GM18517 (cell line): ENCODE measurements at regions not wholly inside any gene's neighbourhood (a gene's known extent, or its start where the extent isn't known, plus 50 kb on each side); places are given as distances from the start of the nearest gene placed in this dataset.

Experiments
- ATAC-seq: cut with Tn5 transposase; IDR thresholded peaks from one replicate; pipeline ENCODE4 v1.9.1; 2021; ENCODE audit warnings: mild to moderate bottlenecking, moderate library complexity; ENCODE audit not compliant: unreplicated experiment

DNA sequence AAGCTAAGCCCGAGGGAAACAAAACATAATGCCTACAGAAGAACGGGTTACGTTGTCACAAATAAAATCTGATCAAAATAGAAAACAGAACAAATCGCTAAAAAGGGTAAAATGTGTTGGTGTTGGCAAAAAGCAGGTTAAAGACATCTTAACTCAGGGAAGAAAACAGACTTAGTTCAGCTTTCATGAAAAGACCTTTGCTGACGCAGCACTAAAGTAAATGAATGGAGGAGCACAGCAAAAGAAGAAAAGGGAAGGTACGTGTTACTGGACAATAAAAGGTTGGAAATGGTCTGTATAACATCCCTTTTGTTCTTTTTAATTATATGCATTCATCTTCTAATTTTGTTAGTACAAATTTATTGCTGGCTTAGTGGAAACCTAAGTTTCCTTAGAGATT is 117.4 kb upstream of the DSEL start:
- ATAC-seq: no peak

DNA sequence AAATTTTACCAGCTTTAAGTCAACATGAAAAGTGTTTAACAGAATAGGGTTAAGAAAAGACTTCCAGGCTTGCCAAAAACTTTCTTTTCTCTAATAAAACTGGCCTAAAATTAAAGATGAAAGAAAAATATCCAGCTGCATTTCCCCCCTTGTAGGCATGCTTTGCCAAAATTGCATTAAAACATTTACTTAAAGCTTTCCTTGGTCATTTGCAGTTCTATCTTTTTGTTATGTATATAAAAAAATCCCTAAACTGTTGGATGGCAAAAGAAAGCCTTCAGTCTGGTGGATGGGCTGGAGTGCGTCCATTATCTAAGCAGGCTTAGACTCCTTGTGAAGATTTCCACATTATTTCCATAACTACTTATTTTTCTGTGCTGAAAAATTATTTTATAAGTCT is 105.4 kb upstream of the DSEL start:
- no peak for ATAC-seq

DNA sequence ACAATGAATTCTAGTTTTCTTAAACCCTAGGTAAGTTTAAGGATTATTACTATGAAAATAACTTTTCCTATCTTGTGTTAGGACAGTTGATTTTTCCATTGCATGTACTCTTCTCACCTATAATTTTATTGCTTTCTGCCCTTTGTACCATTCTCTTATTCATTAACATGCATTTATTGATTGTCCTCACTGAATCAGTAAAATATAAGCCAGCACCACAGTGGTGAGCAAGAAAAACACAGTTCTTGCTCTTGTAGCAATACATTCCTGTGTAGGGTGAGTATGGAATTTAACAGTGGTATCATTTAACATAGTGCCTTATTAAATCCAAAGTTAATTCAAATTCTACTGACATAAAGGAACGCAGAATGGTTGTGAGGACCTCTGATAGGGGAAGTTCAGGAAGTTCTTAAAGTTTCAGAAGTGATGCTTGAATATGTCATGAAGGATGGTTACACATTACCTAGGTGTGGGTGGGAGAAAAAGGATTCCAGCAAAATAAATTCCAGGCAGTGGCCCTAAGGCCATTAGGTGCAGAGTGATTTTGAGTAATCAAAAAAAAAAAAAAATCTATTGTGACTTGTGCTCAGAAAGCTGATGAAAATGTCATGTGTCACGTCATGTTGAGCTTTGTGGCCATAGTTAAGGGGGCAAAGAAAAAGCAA is 104.7 kb upstream of the DSEL start:
- ATAC-seq: no peak

DNA sequence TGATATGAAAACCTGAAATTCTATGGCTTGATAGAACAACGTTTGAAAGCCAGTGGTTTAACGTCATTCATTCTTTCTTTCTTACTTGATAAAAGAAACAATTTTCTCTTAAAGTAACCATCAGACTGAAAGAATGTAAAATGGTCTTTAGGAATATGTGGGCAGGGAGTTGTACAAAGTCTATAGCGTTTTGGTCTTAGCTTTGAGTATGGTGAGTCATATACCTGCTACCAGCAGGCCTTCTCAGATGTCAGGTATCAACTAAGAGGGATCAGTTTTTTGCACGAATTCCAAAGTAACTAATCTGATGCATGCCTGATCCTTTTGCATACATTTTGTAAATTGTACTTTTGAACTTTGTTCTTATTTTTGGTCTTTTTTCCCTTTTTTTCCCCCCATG is 101.5 kb upstream of the DSEL start:
- no peak for ATAC-seq

DNA sequence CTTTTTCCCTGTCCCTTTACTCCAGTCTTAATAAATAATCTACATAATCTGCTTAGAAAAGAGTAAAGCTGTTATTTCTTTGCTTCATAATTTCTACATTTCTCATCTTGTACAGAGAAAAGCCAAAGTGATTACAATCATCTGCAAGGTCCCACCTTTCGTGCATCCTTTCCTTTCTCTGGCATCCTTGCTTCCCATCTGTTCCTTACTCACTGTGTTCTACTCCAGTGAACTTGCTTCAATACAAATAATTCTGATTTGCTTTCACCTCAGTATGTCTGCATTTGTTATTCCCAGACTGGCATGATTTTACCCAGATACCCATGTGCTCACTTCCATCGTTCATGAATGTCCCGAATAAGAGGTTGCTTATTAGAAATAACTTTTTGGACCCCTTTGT is 99.4 kb upstream of the DSEL start:
- no peak for ATAC-seq

DNA sequence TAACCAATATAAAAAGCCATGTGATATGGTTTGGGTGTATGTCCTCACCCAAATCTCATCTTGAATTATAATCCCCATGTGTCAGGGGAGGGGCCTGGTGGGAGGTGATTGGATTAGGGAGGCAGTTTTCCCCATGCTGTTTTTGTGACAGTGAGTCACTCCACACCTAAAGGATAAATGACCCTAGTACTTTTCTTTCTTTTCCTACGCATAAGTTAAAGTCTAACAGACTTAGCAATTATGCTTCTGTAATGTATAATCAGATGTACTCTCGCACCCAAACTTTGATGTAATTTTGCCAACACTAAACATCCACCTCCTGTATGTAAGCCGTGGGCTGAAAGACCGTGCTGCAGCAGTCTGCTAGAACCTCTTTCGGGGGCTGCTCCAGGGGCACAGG is 97.2 kb upstream of the DSEL start:
- ATAC-seq: no peak

DNA sequence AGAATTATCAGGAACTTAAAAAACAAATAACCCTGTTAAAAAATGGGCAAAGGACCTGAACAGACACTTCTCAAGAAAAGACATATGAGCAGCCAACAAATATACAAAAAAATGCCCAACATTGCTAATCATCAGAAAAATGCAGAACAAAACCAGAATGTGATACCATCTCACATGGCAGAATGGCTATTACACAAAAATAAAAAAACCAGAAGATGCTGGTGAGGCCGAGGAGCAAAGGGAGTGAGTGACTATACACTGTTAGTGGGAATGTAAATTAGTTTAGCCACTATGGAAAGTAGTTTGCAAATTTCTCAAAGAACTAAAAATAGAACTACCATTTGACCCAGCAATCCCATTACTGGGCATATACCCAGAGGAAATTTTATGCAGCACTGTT is 95.8 kb upstream of the DSEL start:
- no peak for ATAC-seq

DNA sequence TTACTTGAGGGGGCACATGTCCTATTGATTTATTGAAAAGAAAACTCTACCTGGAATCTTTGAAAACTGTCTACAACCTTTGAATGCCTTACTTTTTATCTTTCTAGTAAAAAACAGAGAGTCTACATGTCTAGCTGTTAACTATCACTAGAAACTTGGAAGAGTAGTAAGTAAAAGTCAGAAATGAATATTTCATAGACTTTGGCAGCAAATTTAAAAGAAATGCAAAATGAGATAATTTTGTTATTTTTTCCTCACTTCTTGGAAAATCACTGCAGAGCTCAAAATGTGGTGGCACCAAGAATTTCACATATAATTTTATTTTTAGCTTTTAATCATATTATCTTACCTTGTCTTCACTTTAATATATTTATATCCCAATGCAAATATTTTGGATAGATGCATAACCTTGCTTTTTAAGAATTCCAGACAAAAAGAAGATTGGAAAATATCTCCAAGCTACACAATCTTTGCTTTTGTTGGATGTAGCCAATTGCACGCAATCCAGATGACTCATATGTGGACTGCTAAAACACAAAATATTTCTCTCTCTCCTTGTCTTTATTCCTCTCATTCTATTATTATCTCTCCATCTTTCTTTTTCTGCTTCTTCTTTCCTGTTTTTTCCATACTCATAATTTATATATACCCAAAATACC is 92.2 kb upstream of the DSEL start:
- no peak for ATAC-seq

DNA sequence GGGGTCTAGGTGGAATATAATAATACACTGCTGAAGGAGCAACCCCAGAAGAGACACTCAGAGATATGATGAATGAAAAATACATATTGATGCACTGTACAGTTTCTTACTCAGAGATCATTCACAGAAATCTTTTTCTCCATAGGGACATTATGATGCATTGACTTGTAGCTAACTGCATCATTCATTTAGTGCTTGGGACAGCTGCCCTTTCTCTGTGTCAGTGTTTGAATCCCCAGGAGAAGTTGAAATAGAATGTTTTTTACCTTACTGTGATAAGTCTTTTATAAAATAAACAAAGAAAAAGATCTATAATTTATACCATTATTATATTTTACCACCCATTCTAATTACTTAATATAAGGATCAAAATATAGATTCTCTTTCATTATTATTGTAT is 91.7 kb upstream of the DSEL start:
- no peak for ATAC-seq

DNA sequence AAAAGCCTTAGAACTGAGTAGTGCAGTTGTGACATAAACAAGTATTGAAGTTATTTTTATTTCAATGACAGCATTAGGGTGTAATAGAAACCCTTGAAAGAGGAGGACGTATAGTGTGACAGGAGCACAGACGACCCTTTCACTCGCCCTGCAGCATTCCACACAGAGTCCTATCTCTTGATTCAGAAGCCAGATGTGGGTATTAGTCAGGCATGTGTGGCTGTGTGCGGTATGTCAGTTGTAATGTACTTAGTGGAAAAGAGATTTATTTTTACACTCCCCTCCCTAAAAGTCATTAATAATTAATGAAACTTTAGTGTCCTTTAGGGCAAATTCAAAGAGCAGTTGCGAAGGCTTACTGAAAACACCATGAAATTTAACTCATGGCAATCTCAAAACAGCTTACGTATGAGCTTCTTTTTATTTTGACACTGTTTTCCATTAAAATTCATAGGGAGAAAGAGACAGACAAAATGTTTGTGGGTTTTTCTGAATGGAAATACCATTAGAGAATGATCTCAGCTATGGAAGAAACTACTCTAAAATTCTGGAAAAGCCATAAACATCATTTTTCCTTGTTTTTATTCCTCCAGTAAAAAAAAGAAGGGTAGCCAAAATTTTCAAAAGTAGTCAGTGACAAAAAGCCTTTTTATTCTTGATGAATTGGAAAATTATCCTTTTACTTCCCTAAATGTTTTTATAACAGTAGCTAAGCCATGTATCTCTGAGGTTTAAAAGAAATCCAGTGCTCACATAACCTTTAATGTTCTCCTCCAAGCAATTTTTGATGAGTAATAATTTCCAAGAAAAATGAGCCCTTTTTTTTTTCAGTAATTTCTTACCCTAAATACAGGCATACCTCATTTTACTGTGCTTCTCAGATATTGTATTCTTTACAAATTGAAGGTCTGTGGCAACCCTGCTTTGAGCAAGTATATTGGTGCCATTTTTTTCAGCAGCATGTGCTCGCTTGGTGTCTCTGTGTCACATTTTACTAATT is 84.0 kb upstream of the DSEL start:
- no peak for ATAC-seq

DNA sequence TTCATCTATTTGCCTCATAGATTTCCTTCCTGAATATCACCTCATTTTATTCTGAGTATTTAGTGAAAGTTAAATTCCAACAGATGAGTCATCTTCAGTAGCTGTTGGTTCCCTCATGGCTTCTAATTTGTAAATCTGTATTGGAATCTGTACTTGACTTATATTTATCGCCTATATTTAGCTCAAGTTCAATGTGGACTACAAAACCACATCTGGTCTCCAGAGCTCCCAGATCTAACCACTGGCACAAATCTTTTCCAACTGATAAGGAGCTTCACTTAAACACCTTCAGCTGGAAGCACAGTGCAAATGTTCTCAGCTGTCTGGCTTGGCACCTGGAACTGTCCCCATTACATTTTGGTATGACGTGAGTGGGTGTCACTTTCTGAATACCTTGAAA is 82.8 kb upstream of the DSEL start:
- ATAC-seq: no peak

DNA sequence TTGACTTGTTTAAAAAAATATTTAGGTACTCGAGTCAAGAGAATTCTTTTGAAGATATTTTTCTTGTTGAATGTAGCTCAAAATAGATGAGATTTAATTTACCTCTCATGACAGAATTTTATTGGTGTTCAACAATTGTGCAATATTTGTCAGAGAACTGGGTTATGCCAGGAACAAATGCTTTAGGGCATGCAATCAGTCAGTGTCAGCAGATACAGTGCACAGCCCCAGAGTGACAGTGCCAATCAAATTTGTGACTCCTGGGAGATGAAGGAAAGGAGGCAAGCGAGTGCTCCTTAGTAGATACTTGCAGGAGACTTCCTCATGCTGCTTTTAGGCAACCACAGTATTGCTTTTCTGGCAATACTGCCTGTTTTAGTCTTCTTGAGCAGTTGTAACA is 81.2 kb upstream of the DSEL start:
- no peak for ATAC-seq

DNA sequence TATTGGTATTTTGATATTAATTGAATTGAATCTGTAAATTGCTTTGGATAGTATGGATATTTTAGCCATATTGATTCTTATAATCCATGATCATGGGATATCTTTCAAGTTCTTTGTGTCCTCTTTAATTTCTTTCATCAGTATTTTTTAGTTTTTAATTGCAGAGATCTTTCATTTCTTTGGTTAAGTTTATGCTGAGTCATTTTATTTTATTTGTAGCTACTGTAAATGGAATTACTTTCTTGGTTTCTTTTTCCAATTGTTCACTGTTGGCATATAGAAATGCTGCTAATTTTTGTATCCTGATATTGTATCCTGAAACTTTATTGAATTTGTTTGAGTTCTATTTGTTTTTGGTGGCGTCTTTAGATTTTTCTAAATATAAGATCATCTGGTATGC is 79.5 kb upstream of the DSEL start:
- no peak for ATAC-seq

DNA sequence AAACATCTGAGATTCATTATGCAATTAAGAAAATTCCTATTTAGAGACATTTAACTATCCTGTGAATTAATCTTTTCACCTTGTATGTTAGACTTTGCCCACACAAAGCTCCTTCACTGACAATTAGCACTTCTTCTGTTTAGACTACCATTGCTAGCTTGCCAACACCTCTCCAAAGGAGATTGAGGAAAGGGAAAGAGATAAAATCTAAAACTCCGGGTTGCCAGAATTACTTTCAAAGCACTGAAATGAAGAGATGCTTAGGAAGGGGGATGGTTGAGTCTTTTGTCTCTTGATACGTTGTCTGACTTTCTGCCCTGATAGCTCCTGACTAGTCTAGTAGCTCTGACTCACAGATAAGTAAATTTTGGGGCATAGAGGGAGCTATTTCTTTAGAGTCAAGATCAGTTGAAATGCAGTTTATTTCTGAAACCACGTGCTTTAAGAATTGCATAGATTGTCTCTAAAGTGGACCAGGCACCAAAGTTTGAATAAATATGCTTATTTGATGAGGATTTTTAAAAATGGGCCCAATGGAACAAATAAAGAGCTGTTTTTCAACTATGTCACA is 74.1 kb upstream of the DSEL start:
- no peak for ATAC-seq

DNA sequence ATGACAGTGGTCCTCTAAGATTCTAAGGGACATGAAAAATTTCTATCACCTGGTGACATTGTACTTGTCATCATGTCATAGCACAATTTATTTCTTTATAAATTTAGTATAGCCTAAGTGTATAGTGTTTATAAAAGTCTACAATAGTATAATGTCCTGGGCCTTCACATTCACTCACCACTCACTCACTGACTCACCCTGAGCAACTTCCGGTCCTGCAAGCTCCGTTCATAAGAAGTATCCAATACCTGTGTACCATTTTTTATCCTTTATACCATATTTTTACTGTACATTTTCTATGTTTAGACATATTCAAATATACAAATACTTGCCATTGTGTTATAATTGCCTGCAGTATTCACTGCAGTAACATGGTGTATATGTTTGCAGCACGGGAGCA is 72.8 kb upstream of the DSEL start:
- no peak for ATAC-seq

DNA sequence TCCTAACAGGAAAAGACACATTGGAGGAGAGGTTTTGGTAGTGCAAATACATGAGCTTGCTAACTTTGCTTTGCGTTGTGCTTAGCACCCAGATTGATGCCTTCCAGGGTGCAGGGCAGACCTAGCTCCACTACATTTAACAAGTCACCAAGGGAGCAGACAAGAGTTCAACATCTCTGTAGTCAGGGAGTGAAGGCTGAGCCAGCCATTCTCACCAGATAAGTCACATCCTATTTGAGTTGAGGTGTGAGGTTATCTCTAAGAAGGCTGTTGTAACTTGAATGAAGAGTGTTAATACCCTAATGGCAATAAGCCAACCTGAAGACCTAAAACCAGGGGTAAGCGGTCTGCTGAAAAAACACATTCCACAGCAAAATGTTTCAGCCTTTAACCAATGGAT is 69.6 kb upstream of the DSEL start:
- ATAC-seq: no peak

DNA sequence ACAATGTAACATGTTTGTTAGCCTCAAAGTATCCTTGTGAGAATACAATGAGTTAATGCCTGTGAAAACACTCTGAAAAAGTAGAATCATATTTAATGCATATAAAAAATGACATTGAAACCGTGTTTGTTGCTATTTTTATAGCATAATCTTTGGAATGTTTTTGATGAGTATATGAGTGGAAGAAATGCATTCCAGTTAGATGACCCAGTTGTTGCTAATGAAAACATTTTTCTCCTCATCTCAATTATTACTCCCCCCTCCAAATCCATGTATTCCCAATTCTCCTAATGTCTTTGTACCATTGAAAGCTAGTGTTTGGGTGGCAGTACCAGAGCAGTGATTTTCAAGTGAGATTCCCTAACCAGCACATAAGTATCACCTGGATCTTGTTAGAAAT is 67.1 kb upstream of the DSEL start:
- ATAC-seq: no peak

DNA sequence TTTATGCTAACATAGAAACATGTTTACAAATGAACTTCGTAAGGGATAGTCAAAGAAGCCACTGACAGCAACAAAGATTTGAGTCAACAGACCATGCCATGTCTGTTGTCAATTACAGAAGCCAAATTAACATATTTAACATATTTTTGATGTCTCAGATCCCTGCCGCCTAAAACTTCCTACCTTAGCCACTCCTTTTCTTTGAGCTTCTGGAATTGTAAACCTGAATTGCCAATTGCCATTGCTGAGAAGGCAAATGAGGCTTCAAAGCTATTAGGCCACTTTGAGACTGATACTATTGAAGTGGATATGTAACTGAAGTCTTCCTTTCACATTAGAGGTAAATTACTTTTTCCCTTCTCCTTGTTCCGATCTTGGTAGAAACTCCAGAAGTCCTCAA is 66.0 kb upstream of the DSEL start:
- no peak for ATAC-seq

DNA sequence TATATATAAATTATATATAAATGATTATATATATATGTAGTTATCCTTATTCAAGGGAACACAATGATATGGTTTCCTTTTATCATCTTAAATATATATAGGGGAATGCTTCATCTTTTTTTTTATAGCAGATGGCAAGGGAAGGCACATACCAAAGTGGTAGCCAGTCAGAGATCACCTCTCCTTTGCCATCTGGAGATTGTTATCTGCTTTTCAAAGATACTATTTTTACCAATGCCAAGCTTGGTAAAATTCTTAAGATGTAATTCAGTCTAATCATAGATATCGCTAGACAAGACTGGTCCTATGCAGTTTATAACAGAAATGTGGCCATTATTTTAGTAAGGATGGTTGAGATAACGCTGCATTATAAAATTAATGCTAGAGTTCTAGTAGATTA is 64.7 kb upstream of the DSEL start:
- no peak for ATAC-seq

DNA sequence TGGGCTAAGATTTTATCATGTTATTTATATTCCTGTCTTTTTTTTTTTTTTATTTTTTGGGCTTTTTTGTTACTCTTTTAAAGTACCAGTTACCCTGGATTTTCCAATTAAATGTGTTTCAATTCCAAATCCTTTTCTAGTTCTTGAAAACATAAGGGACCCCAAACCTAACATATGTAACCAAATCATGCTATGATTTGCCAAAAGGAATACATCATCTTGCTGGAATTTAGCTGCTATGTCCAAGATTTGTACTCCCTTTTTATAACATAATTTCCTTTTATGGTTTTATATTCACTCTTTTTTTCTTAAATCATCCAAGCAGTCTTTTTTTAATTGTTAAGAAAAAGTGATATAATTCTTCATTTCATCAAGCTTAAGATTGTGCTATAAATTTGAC is 60.9 kb upstream of the DSEL start:
- ATAC-seq: no peak

DNA sequence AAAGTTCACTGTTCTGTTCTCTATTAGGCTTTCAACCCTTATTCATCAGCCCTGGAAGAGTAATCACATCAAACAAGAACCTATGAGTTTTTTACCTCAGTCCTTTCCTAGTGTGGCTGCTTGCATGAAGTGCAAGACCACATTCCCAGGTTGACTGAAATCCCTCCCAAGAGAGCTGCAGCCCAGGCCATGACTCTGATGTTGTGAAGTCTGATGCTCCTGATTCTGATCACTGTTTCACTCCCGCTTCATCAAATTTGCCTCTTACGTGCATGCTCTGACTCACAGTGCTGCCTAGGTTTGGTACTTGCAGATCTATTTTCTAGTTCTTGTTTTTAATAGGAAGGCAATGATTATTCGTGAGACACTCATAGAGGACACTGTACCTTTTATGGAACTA is 58.2 kb upstream of the DSEL start:
- ATAC-seq: no peak

DNA sequence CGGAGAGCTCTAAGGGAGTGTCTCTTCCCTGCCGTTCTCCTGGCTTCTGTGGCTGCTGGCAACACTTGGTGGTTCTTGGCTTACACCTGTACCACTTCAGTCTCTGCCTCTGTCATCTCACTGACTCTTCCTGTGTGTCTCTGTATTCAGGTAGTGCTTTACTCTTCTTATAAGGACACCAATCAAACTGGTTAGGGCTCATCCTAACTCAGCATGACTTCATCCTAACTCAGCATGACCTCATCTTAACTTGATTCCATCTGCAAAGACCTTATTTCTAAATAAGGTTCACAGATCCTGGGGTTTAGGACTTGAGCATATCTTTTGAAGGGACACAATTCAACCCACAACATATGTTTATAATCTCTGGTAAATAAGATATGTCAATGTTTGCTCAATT is 51.6 kb upstream of the DSEL start:
- ATAC-seq: no peak
